ENCODE measurements at regions not wholly inside any gene's neighbourhood (a gene's known extent, or its start where the extent isn't known, plus 50 kb on each side); places are given as distances from the start of the nearest gene placed in this dataset.

DNA sequence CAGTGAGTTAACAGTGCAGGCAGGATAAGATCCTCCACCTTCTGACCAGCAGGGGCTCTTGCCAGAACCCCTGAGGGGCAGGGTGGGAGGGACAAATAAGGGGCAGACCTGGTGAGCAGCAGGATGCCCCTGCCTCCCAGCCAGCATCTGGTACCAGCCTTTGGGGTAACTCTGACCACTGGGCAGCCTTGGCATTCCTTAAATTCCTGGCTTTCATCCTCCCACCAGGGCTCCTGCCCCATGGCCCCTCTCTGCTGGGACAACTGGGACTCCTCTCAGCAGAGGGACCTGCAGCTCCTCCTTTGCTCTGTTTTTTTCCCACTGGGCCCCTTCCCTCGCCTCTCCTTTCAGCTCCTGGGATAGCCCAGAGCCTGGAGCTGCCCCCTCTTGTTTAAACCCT, 98.0 kb upstream of the CD82 start:
- no peaks in the 10 kb centered on the region for H3K4me1 ChIP-seq
- no peak for DNase-seq
- TF ChIP-seq POLR2A (IDR thresholded peaks at IDR 0.05): no peak
- TF ChIP-seq, protein P1, sequence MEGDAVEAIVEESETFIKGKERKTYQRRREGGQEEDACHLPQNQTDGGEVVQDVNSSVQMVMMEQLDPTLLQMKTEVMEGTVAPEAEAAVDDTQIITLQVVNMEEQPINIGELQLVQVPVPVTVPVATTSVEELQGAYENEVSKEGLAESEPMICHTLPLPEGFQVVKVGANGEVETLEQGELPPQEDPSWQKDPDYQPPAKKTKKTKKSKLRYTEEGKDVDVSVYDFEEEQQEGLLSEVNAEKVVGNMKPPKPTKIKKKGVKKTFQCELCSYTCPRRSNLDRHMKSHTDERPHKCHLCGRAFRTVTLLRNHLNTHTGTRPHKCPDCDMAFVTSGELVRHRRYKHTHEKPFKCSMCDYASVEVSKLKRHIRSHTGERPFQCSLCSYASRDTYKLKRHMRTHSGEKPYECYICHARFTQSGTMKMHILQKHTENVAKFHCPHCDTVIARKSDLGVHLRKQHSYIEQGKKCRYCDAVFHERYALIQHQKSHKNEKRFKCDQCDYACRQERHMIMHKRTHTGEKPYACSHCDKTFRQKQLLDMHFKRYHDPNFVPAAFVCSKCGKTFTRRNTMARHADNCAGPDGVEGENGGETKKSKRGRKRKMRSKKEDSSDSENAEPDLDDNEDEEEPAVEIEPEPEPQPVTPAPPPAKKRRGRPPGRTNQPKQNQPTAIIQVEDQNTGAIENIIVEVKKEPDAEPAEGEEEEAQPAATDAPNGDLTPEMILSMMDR (IDR thresholded peaks at IDR 0.05): no peak
- H3K4me3 ChIP-seq: no peak overlapping the region
- no peak for ATAC-seq
- H3K9me3 ChIP-seq: no peaks in the 10 kb centered on the region
- H3K36me3 ChIP-seq (replicated peaks in 1 of 2; ENCODE audit: insufficient read depth in 1 of 2, low read depth in 2 of 2): no peaks in the 10 kb centered on the region
- intact Hi-C loops (cut with DNase I): no loop called here
- no peak overlapping the region for H3K27ac ChIP-seq
- WGBS, 2 donors: 78 to 92% methylated on average over 1 of the region's 1 CpG
- H3K27me3 ChIP-seq: no peaks in the 10 kb centered on the region

GRCh38 chr11:44467931-44468330, 97.5 kb upstream of the CD82 start:
- Histone ChIP-seq H3K9me3 (no peaks in the 10 kb centered on the region), H3K27me3 (no peaks in the 10 kb centered on the region), H3K27ac (no peak overlapping the region), H3K36me3 (replicated peaks in 1 of 2; ENCODE audit: insufficient read depth in 1 of 2, low read depth in 2 of 2) (no peaks in the 10 kb centered on the region), H3K4me3 (no peak overlapping the region), H3K4me1 (no peaks in the 10 kb centered on the region)
- no peak for ATAC-seq
- WGBS, 2 donors: 60 to 71% methylated on average over 5 of the region's 5 CpGs
- no peak for TF ChIP-seq POLR2A (IDR thresholded peaks at IDR 0.05)
- TF ChIP-seq, protein P1 (IDR thresholded peaks at IDR 0.05): no peak
- intact Hi-C loops (cut with DNase I): no loop called here
- no peak for DNase-seq

GRCh38 chr11:44468345-44468988, 97.0 kb upstream of the CD82 start:
- TF ChIP-seq, protein P1 (IDR thresholded peaks at IDR 0.05): no peak
- no peak for TF ChIP-seq POLR2A (IDR thresholded peaks at IDR 0.05)
- Histone ChIP-seq H3K4me1 (no peaks in the 10 kb centered on the region), H3K4me3 (no peak overlapping the region), H3K27me3 (no peaks in the 10 kb centered on the region), H3K36me3 (replicated peaks in 1 of 2; ENCODE audit: insufficient read depth in 1 of 2, low read depth in 2 of 2) (no peaks in the 10 kb centered on the region), H3K9me3 (no peaks in the 10 kb centered on the region), H3K27ac (no peak overlapping the region)
- intact Hi-C loops (cut with DNase I): no loop called here
- 65 to 89% methylated on average over 1 of the region's 1 CpG for WGBS, 2 donors
- ATAC-seq (no peak), DNase-seq (no peak)

- Histone ChIP-seq H3K36me3 (replicated peaks in 1 of 2; ENCODE audit: insufficient read depth in 1 of 2, low read depth in 2 of 2) (no peaks in the 10 kb centered on the region), H3K4me3 (no peak overlapping the region), H3K9me3 (no peaks in the 10 kb centered on the region), H3K27ac (no peak overlapping the region), H3K27me3 (no peaks in the 10 kb centered on the region), H3K4me1 (no peaks in the 10 kb centered on the region)
- WGBS, 2 donors: 30 to 51% methylated on average over 6 of the region's 6 CpGs
- ATAC-seq: peak; percentile 47
- no peak for TF ChIP-seq POLR2A (IDR thresholded peaks at IDR 0.05)
- TF ChIP-seq, protein P1 (IDR thresholded peaks at IDR 0.05): no peak
- intact Hi-C loops (cut with DNase I): no loop called here
- peak in 2 of 4 donors; percentile 22 to 28 for DNase-seq
Measured at GRCh38 chr11:44469412-44469811, 96.1 kb upstream of the CD82 start.

- TF ChIP-seq, protein P1 (IDR thresholded peaks at IDR 0.05): no peak
- TF ChIP-seq POLR2A (IDR thresholded peaks at IDR 0.05): no peak
- 47 to 67% methylated on average over 7 of the region's 7 CpGs for WGBS, 2 donors
Measured at GRCh38 chr11:44470854-44471253, 94.6 kb upstream of the CD82 start.

More at GRCh38 chr11:44470854-44471253, 94.6 kb upstream of the CD82 start:
- H3K36me3 ChIP-seq (replicated peaks in 1 of 2; ENCODE audit: insufficient read depth in 1 of 2, low read depth in 2 of 2): no peaks in the 10 kb centered on the region
- no peak overlapping the region for H3K27ac ChIP-seq
- DNase-seq (no peak), ATAC-seq (no peak)
- no peaks in the 10 kb centered on the region for H3K4me1 ChIP-seq
- H3K27me3 ChIP-seq: no peaks in the 10 kb centered on the region
- no peak overlapping the region for H3K4me3 ChIP-seq
- intact Hi-C loops (cut with DNase I): no loop called here
- H3K9me3 ChIP-seq: no peaks in the 10 kb centered on the region
